GM21423 (cell line): ENCODE measurements at regions not wholly inside any gene's neighbourhood (a gene's known extent, or its start where the extent isn't known, plus 50 kb on each side); places are given as distances from the start of the nearest gene placed in this dataset.
"Not testable (repeated sequence)": the region's sequence is repeated elsewhere in the genome, so short reads cannot be mapped to it uniquely, and the experiment has no call there.

Experiments used
- ATAC-seq: cut with Tn5 transposase; IDR thresholded peaks from one replicate; pipeline ENCODE4 v1.9.1; 2021; ENCODE audit warnings: mild to moderate bottlenecking, moderate library complexity; ENCODE audit not compliant: unreplicated experiment

GRCh38 chr20:53819973-53820451 is 226.4 kb upstream of the ZNF217 start:
- ATAC-seq = no peak

DNA sequence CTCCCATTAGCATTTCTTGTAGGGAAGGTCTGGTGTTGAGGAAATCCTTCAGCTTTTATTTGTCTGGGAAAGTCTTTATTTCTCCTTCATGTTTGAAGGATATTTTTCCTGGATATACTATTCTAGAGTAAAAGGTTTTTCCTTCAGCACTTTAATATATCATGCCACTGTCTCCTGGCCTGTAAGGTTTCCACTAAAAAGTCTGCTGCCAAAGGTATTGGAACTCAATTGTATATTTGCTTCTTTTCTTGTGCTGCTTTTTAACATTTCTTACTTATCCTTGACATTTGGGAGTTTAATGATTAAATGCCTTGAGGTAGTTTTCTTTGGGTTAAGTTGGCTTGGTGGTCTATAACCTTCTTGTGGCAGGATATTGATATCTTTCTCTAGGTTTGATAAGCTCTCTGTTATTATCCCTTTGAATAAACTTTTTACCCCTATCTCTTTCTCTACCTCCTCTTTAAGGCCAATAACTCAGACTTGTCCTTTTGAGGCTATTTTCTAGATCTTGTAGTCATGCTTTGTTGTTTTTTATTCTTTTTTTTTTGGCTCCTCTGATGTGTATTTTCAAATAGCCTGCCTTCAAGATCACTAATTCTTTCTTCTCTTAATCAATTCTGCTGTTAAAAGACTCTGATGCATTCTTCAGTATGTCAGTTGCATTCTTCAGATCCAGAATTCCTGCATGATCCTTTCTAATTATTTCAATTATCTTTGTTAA is 225.0 kb upstream of the ZNF217 start:
- no peak for ATAC-seq

- ATAC-seq = not testable (repeated sequence)
These were observed 223.9 kb upstream of the ZNF217 start for GRCh38 chr20:53817513-53817912.

GRCh38 chr20:53816872-53817398 is 223.3 kb upstream of the ZNF217 start:
- no peak for ATAC-seq

DNA sequence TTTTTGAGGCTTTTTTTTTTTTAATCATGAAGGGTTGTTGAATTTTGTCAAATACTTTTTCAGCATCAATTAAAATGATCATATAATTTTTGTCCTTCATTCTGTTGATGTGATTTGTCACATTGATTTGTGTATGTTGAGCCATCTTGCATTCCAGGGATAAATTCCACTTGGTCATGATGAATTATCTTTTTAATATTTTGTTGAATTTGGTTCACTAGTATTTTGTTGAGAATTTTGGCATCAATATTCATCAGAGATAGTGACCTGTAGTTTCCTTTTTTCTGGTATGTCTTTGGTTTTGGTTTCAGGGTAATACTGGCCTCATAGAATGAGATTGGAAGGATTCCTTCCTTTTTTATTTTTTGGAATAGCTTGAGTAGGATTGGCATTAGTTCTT is 221.9 kb upstream of the ZNF217 start:
- no peak for ATAC-seq

GRCh38 chr20:53814060-53814459 is 220.4 kb upstream of the ZNF217 start:
- ATAC-seq = no peak

DNA sequence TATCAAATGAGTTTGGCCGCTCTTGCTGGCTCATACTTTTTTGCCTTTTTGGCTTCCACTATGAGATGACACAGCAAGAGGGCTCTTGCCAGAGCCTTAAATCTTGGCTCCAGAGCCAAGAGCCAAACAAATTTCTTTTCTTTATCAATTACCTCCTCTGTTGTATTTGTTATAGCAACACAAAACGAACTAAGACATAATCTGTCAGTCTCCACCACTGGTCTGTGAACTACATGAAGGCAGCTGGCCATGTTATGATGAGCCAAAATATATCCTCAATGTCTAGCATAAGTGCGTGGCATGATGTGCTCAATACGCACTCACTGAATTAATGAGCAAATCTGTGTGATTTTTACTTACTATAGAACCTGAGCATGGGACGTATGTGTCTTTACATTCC is 220.0 kb upstream of the ZNF217 start:
- ATAC-seq = no peak

DNA sequence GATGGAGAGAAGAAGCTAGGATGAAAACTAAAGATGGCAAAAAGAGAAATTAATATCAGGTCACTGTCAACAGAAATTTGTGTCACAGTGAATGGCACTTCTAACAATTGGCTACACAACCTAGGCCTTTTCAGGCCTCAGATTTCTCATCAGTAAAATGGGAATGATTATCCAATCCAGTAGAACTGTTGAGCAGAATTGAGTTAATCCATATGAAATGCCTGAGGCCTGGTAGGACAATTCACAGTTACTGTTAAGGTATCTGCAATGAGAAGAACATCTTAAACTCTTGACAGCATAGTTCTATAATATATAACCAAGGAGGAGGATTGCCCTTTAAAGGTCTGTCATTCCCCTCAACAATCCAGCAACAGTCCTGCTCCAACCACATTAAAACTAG is 217.9 kb upstream of the ZNF217 start:
- no peak for ATAC-seq

GRCh38 chr20:53810661-53811355 is 217.2 kb upstream of the ZNF217 start:
- no peak for ATAC-seq

DNA sequence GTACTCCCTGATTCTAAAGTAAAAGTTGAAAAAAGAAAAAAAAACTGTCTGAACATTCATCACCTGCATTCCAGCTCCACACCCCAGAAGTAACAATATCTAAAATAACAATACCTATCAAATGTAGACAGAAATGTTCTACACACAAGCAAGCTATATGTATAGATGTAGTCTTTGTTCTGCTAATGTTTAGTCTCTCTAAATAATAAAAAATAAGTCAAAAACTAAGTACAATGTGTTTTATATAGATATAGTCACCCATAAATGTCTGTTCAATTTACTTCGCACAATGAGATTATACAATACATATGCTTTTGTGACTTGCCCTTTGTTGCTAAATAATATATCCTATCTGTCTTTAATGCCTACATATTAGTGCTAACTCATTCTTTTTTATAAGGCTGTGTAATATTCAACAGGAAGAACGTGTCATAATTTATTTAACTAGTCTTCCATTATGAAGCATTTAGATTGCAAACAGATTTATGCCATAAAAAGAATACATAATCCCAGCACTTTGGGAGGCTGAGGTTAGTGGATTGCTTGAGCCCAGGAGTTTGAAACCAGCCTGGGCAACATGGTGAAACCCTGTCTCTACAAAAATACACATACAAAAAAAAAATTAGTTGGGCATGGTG is 216.2 kb upstream of the ZNF217 start:
- no peak for ATAC-seq

- no peak for ATAC-seq
These were observed 215.6 kb upstream of the ZNF217 start for GRCh38 chr20:53809217-53809616.

DNA sequence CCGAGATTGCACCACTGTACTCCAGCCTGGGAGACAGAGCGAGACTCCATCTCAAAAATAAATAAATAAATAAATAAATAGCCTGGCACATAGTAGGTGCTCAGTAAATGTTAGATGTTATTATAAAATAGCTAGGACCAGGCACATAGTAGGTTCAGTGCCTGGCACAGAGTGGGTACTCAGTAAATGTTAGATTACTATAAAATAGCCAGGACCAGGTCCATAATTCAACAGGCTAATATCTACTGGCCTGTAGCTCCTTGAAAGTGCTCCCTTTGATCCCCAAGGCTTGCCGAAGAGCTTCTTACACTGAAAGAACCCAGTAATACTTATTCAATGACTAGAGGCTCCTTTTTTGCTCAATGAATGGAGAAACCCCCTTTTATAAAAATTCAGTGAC is 215.1 kb upstream of the ZNF217 start:
- ATAC-seq = no peak

GRCh38 chr20:53808302-53808701 is 214.7 kb upstream of the ZNF217 start:
- ATAC-seq = not testable (repeated sequence)

- no peak for ATAC-seq
These were observed 213.2 kb upstream of the ZNF217 start for GRCh38 chr20:53806683-53807401.

DNA sequence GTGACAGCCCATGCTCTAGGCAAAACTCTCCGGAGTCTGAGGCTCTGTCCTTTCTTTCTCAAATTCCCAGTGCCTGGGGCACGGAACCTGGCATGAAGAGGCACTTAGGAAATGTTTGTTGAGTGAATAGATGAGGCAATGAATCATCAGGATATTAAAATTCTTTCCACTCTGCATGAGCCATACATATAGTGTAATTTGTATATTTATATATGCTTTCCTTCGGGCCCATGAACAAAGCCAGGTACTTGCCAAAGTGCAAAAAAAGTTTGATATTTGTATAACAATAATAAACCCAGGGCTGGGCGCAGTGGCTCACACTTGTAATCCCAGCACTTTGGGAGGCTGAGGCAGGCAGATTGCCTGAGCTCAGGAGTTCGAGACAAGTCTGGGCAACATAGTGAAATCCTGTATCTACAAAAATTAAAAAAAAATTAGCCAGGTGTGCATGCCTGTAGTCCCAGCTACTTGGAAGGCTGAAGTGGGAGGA is 212.3 kb upstream of the ZNF217 start:
- no peak for ATAC-seq

GRCh38 chr20:53804920-53805894 is 211.6 kb upstream of the ZNF217 start:
- no peak for ATAC-seq

DNA sequence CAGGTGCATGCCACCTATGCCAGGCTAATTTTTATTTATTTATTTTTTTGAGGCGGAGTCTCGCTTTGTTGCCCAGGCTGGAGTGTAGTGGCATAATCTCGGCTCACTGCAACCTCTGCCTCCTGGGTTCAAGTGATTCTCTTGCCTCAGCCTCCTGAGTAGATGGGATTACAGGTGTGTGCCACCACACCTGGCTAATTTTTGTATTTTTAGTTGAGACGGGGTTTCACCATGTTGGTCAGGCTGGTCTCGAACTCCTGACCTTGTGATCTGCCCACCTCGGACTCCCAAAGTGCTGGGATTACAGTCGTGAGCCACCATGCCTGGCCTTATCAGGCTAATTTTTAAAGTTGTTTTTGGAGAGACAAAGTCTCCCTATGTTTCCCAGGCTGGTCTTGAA is 210.7 kb upstream of the ZNF217 start:
- ATAC-seq = not testable (repeated sequence)

GRCh38 chr20:53803492-53804155 is 210.0 kb upstream of the ZNF217 start:
- ATAC-seq = no peak
